Nephron (organoid): ENCODE measurements at regions not wholly inside any gene's neighbourhood (a gene's known extent, or its start where the extent isn't known, plus 50 kb on each side); places are given as distances from the start of the nearest gene placed in this dataset.

Experiments
- H3K27ac Mint-ChIP-seq, 3 experiments: 2 replicates each; pipeline ENCODE4 v1.8.0; 2020; ENCODE audit warnings: mixed read lengths in 3 of 3, mild to moderate bottlenecking in 2 of 3, moderate library complexity in 1 of 3
- H3K27me3 Mint-ChIP-seq: 2 replicates; pipeline ENCODE4 v1.8.0; 2021; ENCODE audit warnings: low read depth, mild to moderate bottlenecking, moderate library complexity, mixed read lengths
- H3K36me3 Mint-ChIP-seq: 2 replicates; pipeline ENCODE4 v1.8.0; 2020; ENCODE audit warnings: low read depth, mixed read lengths
- H3K4me1 Mint-ChIP-seq: 2 replicates; pipeline ENCODE4 v1.8.0; 2020; ENCODE audit warnings: mixed read lengths
- H3K4me3 Mint-ChIP-seq, 3 experiments: 2 replicates each; pipeline ENCODE4 v1.8.0; 2020; ENCODE audit warnings: mild to moderate bottlenecking in 3 of 3, mixed read lengths in 3 of 3, moderate library complexity in 2 of 3
- H3K9me3 Mint-ChIP-seq: 2 replicates; pipeline ENCODE4 v1.8.0; 2020; ENCODE audit warnings: mixed read lengths
- TF ChIP-seq, protein P1 (sequence below), 3 experiments: fragments of 200-600 bp; sonication (generic); IDR thresholded peaks; one replicate each; pipeline ENCODE4 v1.5.0; 2021; ENCODE audit warnings: antibody characterized with exemption in 3 of 3; ENCODE audit not compliant: unreplicated experiment in 3 of 3

- no peaks in the 10 kb centered on the region for H3K4me1 Mint-ChIP-seq
- peaks cover 4% of the 10 kb centered on the region for H3K9me3 Mint-ChIP-seq
- TF ChIP-seq, protein P1, sequence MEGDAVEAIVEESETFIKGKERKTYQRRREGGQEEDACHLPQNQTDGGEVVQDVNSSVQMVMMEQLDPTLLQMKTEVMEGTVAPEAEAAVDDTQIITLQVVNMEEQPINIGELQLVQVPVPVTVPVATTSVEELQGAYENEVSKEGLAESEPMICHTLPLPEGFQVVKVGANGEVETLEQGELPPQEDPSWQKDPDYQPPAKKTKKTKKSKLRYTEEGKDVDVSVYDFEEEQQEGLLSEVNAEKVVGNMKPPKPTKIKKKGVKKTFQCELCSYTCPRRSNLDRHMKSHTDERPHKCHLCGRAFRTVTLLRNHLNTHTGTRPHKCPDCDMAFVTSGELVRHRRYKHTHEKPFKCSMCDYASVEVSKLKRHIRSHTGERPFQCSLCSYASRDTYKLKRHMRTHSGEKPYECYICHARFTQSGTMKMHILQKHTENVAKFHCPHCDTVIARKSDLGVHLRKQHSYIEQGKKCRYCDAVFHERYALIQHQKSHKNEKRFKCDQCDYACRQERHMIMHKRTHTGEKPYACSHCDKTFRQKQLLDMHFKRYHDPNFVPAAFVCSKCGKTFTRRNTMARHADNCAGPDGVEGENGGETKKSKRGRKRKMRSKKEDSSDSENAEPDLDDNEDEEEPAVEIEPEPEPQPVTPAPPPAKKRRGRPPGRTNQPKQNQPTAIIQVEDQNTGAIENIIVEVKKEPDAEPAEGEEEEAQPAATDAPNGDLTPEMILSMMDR (IDR thresholded peaks at IDR 0.05; ENCODE audit: unreplicated experiment in 3 of 3) = no peak
- H3K36me3 Mint-ChIP-seq = no peaks in the 10 kb centered on the region
- no peak overlapping the region for H3K4me3 Mint-ChIP-seq
- H3K27me3 Mint-ChIP-seq = peaks cover 3% of the 10 kb centered on the region
- H3K27ac Mint-ChIP-seq = no peak overlapping the region
Observed at GRCh38 chr13:75013818-75014217, 468.2 kb downstream of the TBC1D4 start.

DNA sequence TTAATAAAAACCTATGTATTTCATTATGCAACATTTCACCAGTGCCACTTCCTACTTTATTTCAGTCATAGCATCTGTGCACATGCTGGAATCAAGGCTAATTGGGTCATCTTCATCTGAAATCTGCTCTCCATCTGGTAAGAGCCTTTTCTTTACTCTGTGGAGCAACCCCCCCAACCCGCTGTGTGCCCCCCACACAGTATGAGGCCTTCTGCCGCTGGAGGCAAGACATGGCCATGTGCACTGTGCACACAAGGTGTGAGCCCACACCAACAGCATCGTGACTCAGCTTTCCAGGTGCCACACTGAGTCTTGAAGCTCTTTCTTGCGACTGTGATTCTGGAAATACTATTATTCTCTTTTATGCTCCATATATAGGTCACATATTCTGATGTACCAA, 471.0 kb downstream of the TBC1D4 start:
- Mint-ChIP-seq H3K27me3 (peaks cover 4% of the 10 kb centered on the region), H3K9me3 (no peaks in the 10 kb centered on the region), H3K4me3 (no peak overlapping the region), H3K27ac (no peak overlapping the region), H3K36me3 (no peaks in the 10 kb centered on the region), H3K4me1 (no peaks in the 10 kb centered on the region)
- TF ChIP-seq, protein P1 (IDR thresholded peaks at IDR 0.05; ENCODE audit: unreplicated experiment in 3 of 3) = no peak

DNA sequence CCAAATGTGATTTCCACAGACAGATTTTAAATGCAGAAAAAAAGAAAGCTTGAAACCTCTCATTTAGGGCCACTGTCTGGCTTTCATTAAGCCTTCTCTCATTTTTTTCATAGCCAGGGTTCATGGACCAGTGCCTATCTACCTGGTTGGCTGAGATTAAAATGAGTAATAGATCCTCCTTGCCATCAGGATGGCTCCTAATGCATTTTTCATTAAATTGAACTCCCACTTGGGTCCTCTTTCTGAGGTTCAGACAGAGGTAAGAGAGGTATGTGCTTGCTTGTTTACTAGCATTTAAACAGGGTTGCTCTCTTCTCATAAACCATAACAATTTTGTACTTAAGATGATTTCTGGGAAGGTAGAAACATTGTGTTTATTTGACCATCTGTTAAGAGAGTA, 473.0 kb downstream of the TBC1D4 start:
- no peaks in the 10 kb centered on the region for H3K9me3 Mint-ChIP-seq
- TF ChIP-seq, protein P1 (IDR thresholded peaks at IDR 0.05; ENCODE audit: unreplicated experiment in 3 of 3) = no peak
- no peak overlapping the region for H3K4me3 Mint-ChIP-seq
- no peaks in the 10 kb centered on the region for H3K36me3 Mint-ChIP-seq
- H3K27ac Mint-ChIP-seq = no peak overlapping the region
- H3K27me3 Mint-ChIP-seq = peaks cover 4% of the 10 kb centered on the region
- no peaks in the 10 kb centered on the region for H3K4me1 Mint-ChIP-seq

GRCh38 chr13:74990992-74991391, 491.0 kb downstream of the TBC1D4 start:
- no peaks in the 10 kb centered on the region for H3K27me3 Mint-ChIP-seq
- no peaks in the 10 kb centered on the region for H3K36me3 Mint-ChIP-seq
- TF ChIP-seq, protein P1 (IDR thresholded peaks at IDR 0.05; ENCODE audit: unreplicated experiment in 3 of 3) = no peak
- H3K4me1 Mint-ChIP-seq = no peaks in the 10 kb centered on the region
- H3K9me3 Mint-ChIP-seq = no peaks in the 10 kb centered on the region
- no peak overlapping the region for H3K27ac Mint-ChIP-seq
- H3K4me3 Mint-ChIP-seq = no peak overlapping the region

DNA sequence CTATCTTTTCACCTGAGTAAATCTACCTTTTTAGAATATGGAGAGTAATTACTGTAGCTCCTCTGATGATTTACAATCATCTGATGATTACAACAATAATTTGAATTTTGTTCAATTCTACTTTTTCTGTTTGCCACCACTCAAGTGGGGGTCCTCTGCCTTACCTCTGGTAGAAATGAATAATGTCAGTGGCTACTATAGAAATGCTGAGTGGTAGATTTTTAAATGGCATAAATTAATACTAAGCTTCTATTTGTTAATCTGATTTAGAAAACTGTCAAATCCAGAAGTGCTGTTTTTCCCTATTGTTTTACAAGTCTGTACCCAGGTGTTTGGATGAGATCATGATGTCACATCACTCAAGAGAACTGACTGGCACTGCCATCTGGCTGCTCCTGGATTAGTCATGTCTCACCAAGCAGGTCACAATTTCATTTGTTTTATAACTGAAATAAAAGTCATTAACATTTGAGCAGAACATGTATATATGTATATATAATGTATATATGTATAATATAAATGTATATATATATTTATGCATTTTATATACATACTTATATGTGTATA, 494.8 kb downstream of the TBC1D4 start:
- H3K27ac Mint-ChIP-seq = no peak overlapping the region
- H3K9me3 Mint-ChIP-seq = no peaks in the 10 kb centered on the region
- no peaks in the 10 kb centered on the region for H3K27me3 Mint-ChIP-seq
- TF ChIP-seq, protein P1 (IDR thresholded peaks at IDR 0.05; ENCODE audit: unreplicated experiment in 3 of 3) = no peak
- H3K36me3 Mint-ChIP-seq = no peaks in the 10 kb centered on the region
- H3K4me1 Mint-ChIP-seq = no peaks in the 10 kb centered on the region
- no peak overlapping the region for H3K4me3 Mint-ChIP-seq

DNA sequence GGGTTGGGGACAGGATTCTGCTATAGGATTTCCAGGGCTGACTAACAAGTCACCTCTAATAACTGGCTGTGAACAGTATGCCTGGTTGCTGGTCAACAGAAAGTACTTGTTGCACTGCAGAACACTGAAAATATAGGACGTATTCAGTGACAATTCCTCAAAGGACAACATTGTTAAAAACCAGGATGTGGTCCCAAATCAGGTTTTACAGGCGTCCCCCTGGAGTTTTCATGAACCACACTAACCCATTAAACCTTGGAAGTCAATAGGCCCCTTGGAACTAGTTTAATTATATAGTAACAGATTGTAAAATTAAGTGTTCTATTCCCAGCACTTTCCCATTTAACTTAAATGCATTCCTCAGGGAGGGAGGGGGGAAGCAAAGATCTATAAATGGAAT, 495.4 kb downstream of the TBC1D4 start:
- Mint-ChIP-seq H3K27me3 (no peaks in the 10 kb centered on the region), H3K36me3 (no peaks in the 10 kb centered on the region), H3K4me3 (no peak overlapping the region), H3K9me3 (no peaks in the 10 kb centered on the region), H3K27ac (no peak overlapping the region), H3K4me1 (no peaks in the 10 kb centered on the region)
- TF ChIP-seq, protein P1 (IDR thresholded peaks at IDR 0.05; ENCODE audit: unreplicated experiment in 3 of 3) = no peak
